ENCODE measurements at regions not wholly inside any gene's neighbourhood (a gene's known extent, or its start where the extent isn't known, plus 50 kb on each side); places are given as distances from the start of the nearest gene placed in this dataset.
"Not testable (repeated sequence)": the region's sequence is repeated elsewhere in the genome, so short reads cannot be mapped to it uniquely, and the experiment has no call there.

- no peak for TF ChIP-seq REST (IDR thresholded peaks at IDR 0.05)
These were observed 532.8 kb downstream of the XYLT1 start (continued) for GRCh38 chr16:16938009-16938408.

GRCh38 chr16:16938980-16939379, 531.8 kb downstream of the XYLT1 start:
- no peak for DNase-seq (ENCODE audit: low read depth in 1 of 2, low spot score in 1 of 2)
- WGBS (ENCODE audit: missing lambda C conversion rate), result 52% methylated on average over 3 of the region's 3 CpGs
- H3K4me1 ChIP-seq, result no peaks in the 10 kb centered on the region
- no peaks in the 10 kb centered on the region for H3K9me3 ChIP-seq
- ChIA-PET POLR2A (no interaction called here), CTCF (no interaction called here)
- FAIRE-seq, result no peak
- no peak overlapping the region for H3K4me2 ChIP-seq
- H3K4me3 ChIP-seq, result no peak overlapping the region
- no peak for ATAC-seq
- H3K27ac ChIP-seq, result no peak overlapping the region
- TF ChIP-seq RAD21 (conservative IDR thresholded peaks at IDR 0.05 in 1 of 2, IDR thresholded peaks at IDR 0.05 in 1 of 2) (no peak), ESRRA (IDR thresholded peaks at IDR 0.05; ENCODE audit: borderline replicate concordance, low read length) (no peak), FOXS1 (CRISPR knock-in tag; IDR thresholded peaks at IDR 0.05) (no peak), EHMT2 (IDR thresholded peaks at IDR 0.05; ENCODE audit: low read depth) (no peak), SMC3 (IDR thresholded peaks at IDR 0.05) (no peak), BCL3 (IDR thresholded peaks at IDR 0.05) (no peak), TP53 (CRISPR knock-in tag; IDR thresholded peaks at IDR 0.05) (no peak), RARB (CRISPR knock-in tag; IDR thresholded peaks at IDR 0.05) (no peak)

- Histone ChIP-seq H3K4me2 (no peak overlapping the region), H3K27ac (no peak overlapping the region), H3K9me3 (no peaks in the 10 kb centered on the region), H3K4me1 (no peaks in the 10 kb centered on the region), H3K4me3 (no peak overlapping the region)
- ATAC-seq (no peak), DNase-seq (ENCODE audit: low read depth in 1 of 2, low spot score in 1 of 2) (no peak), FAIRE-seq (no peak)
- ChIA-PET POLR2A (no interaction called here), CTCF (no interaction called here)
- no peak for TF ChIP-seq REST (IDR thresholded peaks at IDR 0.05)
- TF ChIP-seq MYC (IDR thresholded peaks at IDR 0.05; ENCODE audit: borderline replicate concordance, low read length), result no peak
- no peak for TF ChIP-seq MAFK (IDR thresholded peaks at IDR 0.05; ENCODE audit: partially characterized antibody)
- no peak for TF ChIP-seq CHD2 (IDR thresholded peaks at IDR 0.05; ENCODE audit: low read length, partially characterized antibody)
- no peak for TF ChIP-seq BCL3 (IDR thresholded peaks at IDR 0.05)
- TF ChIP-seq TFCP2L1 (CRISPR knock-in tag; IDR thresholded peaks at IDR 0.05), result no peak
- TF ChIP-seq ZC3H11A (IDR thresholded peaks at IDR 0.05), result no peak
- no peak for TF ChIP-seq ZSCAN20 (CRISPR knock-in tag; IDR thresholded peaks at IDR 0.05)
- TF ChIP-seq NR3C1 (IDR thresholded peaks at IDR 0.05), result no peak
- TF ChIP-seq ELK1 (IDR thresholded peaks at IDR 0.05; ENCODE audit: low read depth, low read length), result no peak
- no peak for TF ChIP-seq SMC3 (IDR thresholded peaks at IDR 0.05)
- TF ChIP-seq KDM1A (IDR thresholded peaks at IDR 0.05; ENCODE audit: low read depth), result no peak
- no peak for TF ChIP-seq NFE2L2 (conservative IDR thresholded peaks at IDR 0.05; ENCODE audit: low read length)
- TF ChIP-seq MAZ (IDR thresholded peaks at IDR 0.05; ENCODE audit: borderline replicate concordance, low read depth, low read length), result no peak
- no peak for TF ChIP-seq HOXA7 (CRISPR knock-in tag; IDR thresholded peaks at IDR 0.05)
- no peak for TF ChIP-seq GATA3 (IDR thresholded peaks at IDR 0.05; ENCODE audit: borderline replicate concordance)
- WGBS (ENCODE audit: missing lambda C conversion rate), result 50% methylated on average over 7 of the region's 7 CpGs
These were observed 530.4 kb downstream of the XYLT1 start for GRCh38 chr16:16940351-16940750.

- H3K4me3 ChIP-seq; ATAC-seq; DNase-seq (ENCODE audit: low read depth in 1 of 2, low spot score in 1 of 2); H3K27ac ChIP-seq; H3K4me1 ChIP-seq; H3K4me2 ChIP-seq; POLR2A ChIA-PET; FAIRE-seq; H3K9me3 ChIP-seq: not testable (repeated sequence)
- CTCF ChIA-PET, result interaction anchor here (0.6 kb wide), 2 partner anchors 63 to 526 kb away, joined by 3 to 4 read pairs; no protein-coding TSS in a partner anchor
- 60% methylated on average over 6 of the region's 6 CpGs for WGBS (ENCODE audit: missing lambda C conversion rate)
These were observed 527.9 kb downstream of the XYLT1 start for GRCh38 chr16:16942849-16943248.
